ENCODE measurements at regions not wholly inside any gene's neighbourhood (a gene's known extent, or its start where the extent isn't known, plus 50 kb on each side); places are given as distances from the start of the nearest gene placed in this dataset.

DNA sequence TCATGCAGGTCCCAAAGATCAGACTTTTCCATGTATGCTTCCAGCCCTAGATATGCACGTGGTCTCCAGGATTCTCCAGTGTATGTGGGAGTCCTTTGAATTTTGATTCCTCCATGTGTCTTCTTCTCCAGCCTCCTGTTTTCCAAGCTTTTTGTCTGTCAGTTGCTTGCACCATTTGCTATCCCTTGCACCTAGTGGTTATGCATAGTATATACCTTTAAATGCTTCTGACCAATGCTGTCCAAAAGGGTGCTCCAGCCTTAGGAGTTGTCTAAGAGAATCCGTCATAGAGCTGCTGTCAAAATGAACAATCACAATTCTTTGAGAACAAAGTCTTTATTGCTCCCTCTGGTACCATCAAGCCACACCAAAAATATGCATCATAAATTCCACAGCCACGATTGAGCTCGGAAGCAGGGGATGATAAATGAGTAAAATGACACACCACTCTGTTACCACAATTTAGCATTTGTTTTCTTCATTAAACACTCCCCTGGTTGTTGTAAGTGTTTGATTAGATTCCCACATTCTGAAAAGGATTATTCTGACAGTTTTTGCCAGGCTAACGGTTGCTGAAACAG lies 706.2 kb upstream of the GJE1 start:
- TF ChIP-seq, protein P1, sequence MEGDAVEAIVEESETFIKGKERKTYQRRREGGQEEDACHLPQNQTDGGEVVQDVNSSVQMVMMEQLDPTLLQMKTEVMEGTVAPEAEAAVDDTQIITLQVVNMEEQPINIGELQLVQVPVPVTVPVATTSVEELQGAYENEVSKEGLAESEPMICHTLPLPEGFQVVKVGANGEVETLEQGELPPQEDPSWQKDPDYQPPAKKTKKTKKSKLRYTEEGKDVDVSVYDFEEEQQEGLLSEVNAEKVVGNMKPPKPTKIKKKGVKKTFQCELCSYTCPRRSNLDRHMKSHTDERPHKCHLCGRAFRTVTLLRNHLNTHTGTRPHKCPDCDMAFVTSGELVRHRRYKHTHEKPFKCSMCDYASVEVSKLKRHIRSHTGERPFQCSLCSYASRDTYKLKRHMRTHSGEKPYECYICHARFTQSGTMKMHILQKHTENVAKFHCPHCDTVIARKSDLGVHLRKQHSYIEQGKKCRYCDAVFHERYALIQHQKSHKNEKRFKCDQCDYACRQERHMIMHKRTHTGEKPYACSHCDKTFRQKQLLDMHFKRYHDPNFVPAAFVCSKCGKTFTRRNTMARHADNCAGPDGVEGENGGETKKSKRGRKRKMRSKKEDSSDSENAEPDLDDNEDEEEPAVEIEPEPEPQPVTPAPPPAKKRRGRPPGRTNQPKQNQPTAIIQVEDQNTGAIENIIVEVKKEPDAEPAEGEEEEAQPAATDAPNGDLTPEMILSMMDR (IDR thresholded peaks at IDR 0.05 in 4 of 5, conservative IDR thresholded peaks at IDR 0.05 in 1 of 5): no peak
- no peak for TF ChIP-seq POLR2A (IDR thresholded peaks at IDR 0.05)
